Stomach (tissue), 4 donors: ENCODE measurements at regions not wholly inside any gene's neighbourhood (a gene's known extent, or its start where the extent isn't known, plus 50 kb on each side); places are given as distances from the start of the nearest gene placed in this dataset.

Source experiments
- EP300 ChIP-seq: sonication (generic); formaldehyde crosslinking; IDR thresholded peaks from one replicate; pipeline ENCODE4 v1.6.1; 2017; ENCODE audit warnings: antibody characterized with exemption
- POLR2A ChIP-seq, 4 donors: fragments of 450-650 bp; IDR thresholded peaks; one replicate each; pipeline ENCODE4 v1.6.1; 2016; ENCODE audit warnings: antibody characterized with exemption in 4 of 4, control low read depth in 2 of 4, mild to moderate bottlenecking in 1 of 4, moderate library complexity in 1 of 4
- POLR2AphosphoS5 ChIP-seq, 3 donors: sonication (generic); formaldehyde crosslinking; IDR thresholded peaks; one replicate each; pipeline ENCODE4 v1.6.1; 2016; ENCODE audit warnings: antibody characterized with exemption in 3 of 3
- TF ChIP-seq, protein P1 (sequence below), 7 experiments: fragments of 450-650 bp in 4 of 7; fragments of 200-600 bp in 3 of 7; sonication (generic) in 3 of 7; IDR thresholded peaks; one replicate each; pipeline ENCODE4 v1.5.1; 2016 to 2019; ENCODE audit warnings: antibody characterized with exemption in 7 of 7, control low read depth in 2 of 7, mild to moderate bottlenecking in 1 of 7

GRCh38 chr9:86671018-86671417, 276.3 kb downstream of the GAS1 start:
- TF ChIP-seq, protein P1, sequence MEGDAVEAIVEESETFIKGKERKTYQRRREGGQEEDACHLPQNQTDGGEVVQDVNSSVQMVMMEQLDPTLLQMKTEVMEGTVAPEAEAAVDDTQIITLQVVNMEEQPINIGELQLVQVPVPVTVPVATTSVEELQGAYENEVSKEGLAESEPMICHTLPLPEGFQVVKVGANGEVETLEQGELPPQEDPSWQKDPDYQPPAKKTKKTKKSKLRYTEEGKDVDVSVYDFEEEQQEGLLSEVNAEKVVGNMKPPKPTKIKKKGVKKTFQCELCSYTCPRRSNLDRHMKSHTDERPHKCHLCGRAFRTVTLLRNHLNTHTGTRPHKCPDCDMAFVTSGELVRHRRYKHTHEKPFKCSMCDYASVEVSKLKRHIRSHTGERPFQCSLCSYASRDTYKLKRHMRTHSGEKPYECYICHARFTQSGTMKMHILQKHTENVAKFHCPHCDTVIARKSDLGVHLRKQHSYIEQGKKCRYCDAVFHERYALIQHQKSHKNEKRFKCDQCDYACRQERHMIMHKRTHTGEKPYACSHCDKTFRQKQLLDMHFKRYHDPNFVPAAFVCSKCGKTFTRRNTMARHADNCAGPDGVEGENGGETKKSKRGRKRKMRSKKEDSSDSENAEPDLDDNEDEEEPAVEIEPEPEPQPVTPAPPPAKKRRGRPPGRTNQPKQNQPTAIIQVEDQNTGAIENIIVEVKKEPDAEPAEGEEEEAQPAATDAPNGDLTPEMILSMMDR (IDR thresholded peaks at IDR 0.05): no peak
- TF ChIP-seq POLR2A (IDR thresholded peaks at IDR 0.05) (no peak), EP300 (no peak), POLR2AphosphoS5 (IDR thresholded peaks at IDR 0.05) (no peak)
